ENCODE measurements at regions not wholly inside any gene's neighbourhood (a gene's known extent, or its start where the extent isn't known, plus 50 kb on each side); places are given as distances from the start of the nearest gene placed in this dataset.
A peak's percentile ranks its signal among the peaks of the same experiment; 100 is the strongest.

DNA sequence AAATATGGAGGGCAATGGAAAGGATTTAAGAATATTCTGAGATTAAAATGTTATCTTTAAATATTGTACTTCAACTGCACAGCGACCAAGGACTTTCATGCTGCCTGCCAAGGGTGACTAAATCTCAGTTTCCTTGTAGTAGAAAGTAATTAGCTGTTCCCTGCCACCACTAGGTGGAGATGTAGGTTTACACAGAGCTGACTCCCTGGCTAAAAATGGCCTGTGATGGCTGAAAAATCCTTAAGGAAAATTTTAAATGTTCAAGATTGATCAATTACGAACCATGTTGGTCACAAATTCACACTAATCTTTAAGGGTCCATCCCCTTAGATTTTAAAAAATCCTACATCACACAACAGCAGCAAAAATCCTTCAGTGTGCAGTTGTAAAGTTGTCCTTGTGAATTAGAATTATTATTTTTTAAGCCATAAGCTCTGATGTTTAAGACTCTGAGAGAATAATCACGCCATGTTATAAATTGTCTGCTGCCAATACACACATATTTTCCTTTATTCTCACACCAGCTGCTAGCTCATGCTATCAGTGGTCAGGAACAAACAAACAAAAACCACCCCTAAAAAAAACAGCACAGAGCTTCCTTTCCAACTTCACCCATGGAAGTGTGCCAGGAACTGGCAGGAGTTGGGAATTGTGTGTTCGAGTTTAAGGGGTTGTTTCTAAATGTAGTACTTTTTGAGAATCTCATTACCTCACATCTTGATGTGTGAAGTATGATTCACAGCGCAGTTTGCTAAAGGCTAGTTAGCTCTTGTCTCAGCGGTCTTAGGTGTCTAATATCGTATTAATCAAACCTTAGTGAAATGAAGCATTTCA, 399.8 kb downstream of the TMEM182 start:
- Histone ChIP-seq H3K4me1 (ENCODE audit: control insufficient read depth, insufficient read depth, low read length) (no peaks in the 10 kb centered on the region), H3K36me3 (ENCODE audit: control insufficient read depth, insufficient read depth, low read length) (no peaks in the 10 kb centered on the region), H3K27ac (ENCODE audit: low read length) (no peak overlapping the region), H3K9me3 (ENCODE audit: control insufficient read depth, insufficient read depth, low read depth, low read length) (no peaks in the 10 kb centered on the region), H3K4me3 (ENCODE audit: low read depth in 2 of 2, low read length in 2 of 2) (no peak overlapping the region), H3K27me3 (ENCODE audit: control insufficient read depth, insufficient read depth, low read length) (0 out of 2 replicates have a peak, but pooled peaks cover 2% of the 10 kb centered on the region)
- ATAC-seq (peak; percentile 81; the same call in 1 of the 2 replicates), DNase-seq (ENCODE audit: low read depth, low spot score) (peak; percentile 12)
- CTCF ChIA-PET: interaction anchor here (0.5 kb wide), 1 partner anchor 126 kb away, joined by 9 read pairs; no protein-coding TSS in a partner anchor
- TF ChIP-seq, protein P1, sequence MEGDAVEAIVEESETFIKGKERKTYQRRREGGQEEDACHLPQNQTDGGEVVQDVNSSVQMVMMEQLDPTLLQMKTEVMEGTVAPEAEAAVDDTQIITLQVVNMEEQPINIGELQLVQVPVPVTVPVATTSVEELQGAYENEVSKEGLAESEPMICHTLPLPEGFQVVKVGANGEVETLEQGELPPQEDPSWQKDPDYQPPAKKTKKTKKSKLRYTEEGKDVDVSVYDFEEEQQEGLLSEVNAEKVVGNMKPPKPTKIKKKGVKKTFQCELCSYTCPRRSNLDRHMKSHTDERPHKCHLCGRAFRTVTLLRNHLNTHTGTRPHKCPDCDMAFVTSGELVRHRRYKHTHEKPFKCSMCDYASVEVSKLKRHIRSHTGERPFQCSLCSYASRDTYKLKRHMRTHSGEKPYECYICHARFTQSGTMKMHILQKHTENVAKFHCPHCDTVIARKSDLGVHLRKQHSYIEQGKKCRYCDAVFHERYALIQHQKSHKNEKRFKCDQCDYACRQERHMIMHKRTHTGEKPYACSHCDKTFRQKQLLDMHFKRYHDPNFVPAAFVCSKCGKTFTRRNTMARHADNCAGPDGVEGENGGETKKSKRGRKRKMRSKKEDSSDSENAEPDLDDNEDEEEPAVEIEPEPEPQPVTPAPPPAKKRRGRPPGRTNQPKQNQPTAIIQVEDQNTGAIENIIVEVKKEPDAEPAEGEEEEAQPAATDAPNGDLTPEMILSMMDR (IDR thresholded peaks at IDR 0.05): peak; percentile 86
- TF ChIP-seq SIN3A (IDR thresholded peaks at IDR 0.05; ENCODE audit: borderline replicate concordance, insufficient read depth, low read depth, low read length): no peak
- POLR2A ChIA-PET: no interaction called here
- BruUV-seq (replicated peaks): no TSS peak
- intact Hi-C loops (cut with micrococcal nuclease; ENCODE audit: unreplicated experiment) (loop anchor here (10.0 kb wide), 1 partner anchor 1713 kb away; no protein-coding TSS in a partner anchor), in situ Hi-C loops (cut with HindIII; ENCODE audit: low pct_unique_long_range_greater_than_20kb, low sequenced_read_pairs) (no loop called here)

DNA sequence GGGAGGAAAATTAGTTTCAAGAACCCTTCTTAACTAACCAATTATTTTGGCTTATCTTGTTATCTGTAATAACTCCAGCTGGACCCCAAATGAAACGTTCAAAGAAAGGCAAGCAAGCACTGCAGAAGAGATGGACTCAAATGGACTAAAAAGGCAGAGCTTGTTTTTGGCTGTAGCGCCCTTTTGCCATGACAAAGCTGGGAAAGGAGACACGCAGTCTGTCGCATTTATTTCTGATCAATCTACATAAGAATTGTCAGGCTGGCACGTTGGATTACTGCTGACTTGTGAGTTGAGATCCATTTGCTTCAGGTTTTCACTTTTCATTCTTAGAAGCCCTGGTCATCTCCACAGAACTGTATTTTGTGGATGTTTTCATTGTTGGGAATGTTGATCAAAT, 402.9 kb downstream of the TMEM182 start:
- no peak overlapping the region for H3K27ac ChIP-seq (ENCODE audit: low read length)
- in situ Hi-C loops (cut with HindIII; ENCODE audit: low pct_unique_long_range_greater_than_20kb, low sequenced_read_pairs): no loop called here

More for the DNA sequence above, 402.9 kb downstream of the TMEM182 start:
- no peak for DNase-seq (ENCODE audit: low read depth, low spot score)
- intact Hi-C loops (cut with micrococcal nuclease; ENCODE audit: unreplicated experiment): loop anchor here (10.0 kb wide), 1 partner anchor 1710 kb away; no protein-coding TSS in a partner anchor
- no peak overlapping the region for H3K4me3 ChIP-seq (ENCODE audit: low read depth in 2 of 2, low read length in 2 of 2)
- no peaks in the 10 kb centered on the region for H3K9me3 ChIP-seq (ENCODE audit: control insufficient read depth, insufficient read depth, low read depth, low read length)
- ChIA-PET POLR2A (no interaction called here), CTCF (no interaction called here)
- H3K27me3 ChIP-seq (ENCODE audit: control insufficient read depth, insufficient read depth, low read length): 0 out of 2 replicates have a peak, but pooled peaks cover 2% of the 10 kb centered on the region
- no TSS peak for BruUV-seq (replicated peaks)
- no peak for ATAC-seq
- TF ChIP-seq TCF7L2 (IDR thresholded peaks at IDR 0.05; ENCODE audit: low read depth, low read length): no peak
- TF ChIP-seq, protein P2, sequence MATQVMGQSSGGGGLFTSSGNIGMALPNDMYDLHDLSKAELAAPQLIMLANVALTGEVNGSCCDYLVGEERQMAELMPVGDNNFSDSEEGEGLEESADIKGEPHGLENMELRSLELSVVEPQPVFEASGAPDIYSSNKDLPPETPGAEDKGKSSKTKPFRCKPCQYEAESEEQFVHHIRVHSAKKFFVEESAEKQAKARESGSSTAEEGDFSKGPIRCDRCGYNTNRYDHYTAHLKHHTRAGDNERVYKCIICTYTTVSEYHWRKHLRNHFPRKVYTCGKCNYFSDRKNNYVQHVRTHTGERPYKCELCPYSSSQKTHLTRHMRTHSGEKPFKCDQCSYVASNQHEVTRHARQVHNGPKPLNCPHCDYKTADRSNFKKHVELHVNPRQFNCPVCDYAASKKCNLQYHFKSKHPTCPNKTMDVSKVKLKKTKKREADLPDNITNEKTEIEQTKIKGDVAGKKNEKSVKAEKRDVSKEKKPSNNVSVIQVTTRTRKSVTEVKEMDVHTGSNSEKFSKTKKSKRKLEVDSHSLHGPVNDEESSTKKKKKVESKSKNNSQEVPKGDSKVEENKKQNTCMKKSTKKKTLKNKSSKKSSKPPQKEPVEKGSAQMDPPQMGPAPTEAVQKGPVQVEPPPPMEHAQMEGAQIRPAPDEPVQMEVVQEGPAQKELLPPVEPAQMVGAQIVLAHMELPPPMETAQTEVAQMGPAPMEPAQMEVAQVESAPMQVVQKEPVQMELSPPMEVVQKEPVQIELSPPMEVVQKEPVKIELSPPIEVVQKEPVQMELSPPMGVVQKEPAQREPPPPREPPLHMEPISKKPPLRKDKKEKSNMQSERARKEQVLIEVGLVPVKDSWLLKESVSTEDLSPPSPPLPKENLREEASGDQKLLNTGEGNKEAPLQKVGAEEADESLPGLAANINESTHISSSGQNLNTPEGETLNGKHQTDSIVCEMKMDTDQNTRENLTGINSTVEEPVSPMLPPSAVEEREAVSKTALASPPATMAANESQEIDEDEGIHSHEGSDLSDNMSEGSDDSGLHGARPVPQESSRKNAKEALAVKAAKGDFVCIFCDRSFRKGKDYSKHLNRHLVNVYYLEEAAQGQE (IDR thresholded peaks at IDR 0.05; ENCODE audit: insufficient read depth in 1 of 2, low read depth in 2 of 2, low read length in 1 of 2): no peak
- TF ChIP-seq POLR2AphosphoS5 (IDR thresholded peaks at IDR 0.05; ENCODE audit: low read depth, low read length): no peak
- TF ChIP-seq SIN3A (IDR thresholded peaks at IDR 0.05; ENCODE audit: borderline replicate concordance, insufficient read depth, low read depth, low read length): no peak
- TF ChIP-seq, protein P1 (IDR thresholded peaks at IDR 0.05): no peak
- no peaks in the 10 kb centered on the region for H3K36me3 ChIP-seq (ENCODE audit: control insufficient read depth, insufficient read depth, low read length)
- H3K4me1 ChIP-seq (ENCODE audit: control insufficient read depth, insufficient read depth, low read length): no peaks in the 10 kb centered on the region

Measured in Panc1 (cell line).